Mesendoderm (in vitro differentiated cells): ENCODE measurements at regions not wholly inside any gene's neighbourhood (a gene's known extent, or its start where the extent isn't known, plus 50 kb on each side); places are given as distances from the start of the nearest gene placed in this dataset.
A peak's percentile ranks its signal among the peaks of the same experiment; 100 is the strongest.

Experiments
- DNase-seq: peaks from one replicate; pipeline ENCODE4 v3.0.0; 2013
- H2AK5ac ChIP-seq: 2 replicates; pipeline ENCODE4 v1.6.1; 2013; ENCODE audit warnings: low read length, inconsistent platforms
- H2BK120ac ChIP-seq: 2 replicates; pipeline ENCODE4 v1.6.1; 2013; ENCODE audit warnings: low read depth, mild to moderate bottlenecking, low read length, moderate library complexity, mixed read lengths
- H2BK15ac ChIP-seq: replicated peaks from 2 replicates; pipeline ENCODE4 v1.6.1; 2013; ENCODE audit warnings: low read depth, mild to moderate bottlenecking, moderate library complexity
- H2BK5ac ChIP-seq: 2 replicates; pipeline ENCODE4 v1.6.1; 2013; ENCODE audit warnings: low read length, inconsistent platforms
- H3K18ac ChIP-seq: 2 replicates; pipeline ENCODE4 v1.6.1; 2013; ENCODE audit warnings: mild to moderate bottlenecking, low read length, mixed read lengths
- H3K23ac ChIP-seq: one replicate; pipeline ENCODE4 v1.6.1; 2013; ENCODE audit warnings: low read length
- H3K27ac ChIP-seq: 2 replicates; pipeline ENCODE4 v1.5.1; 2013; ENCODE audit warnings: low read depth, mild to moderate bottlenecking, inconsistent platforms, low read length, moderate library complexity
- H3K27me3 ChIP-seq: 2 replicates; pipeline ENCODE4 v1.6.1; 2013; ENCODE audit warnings: low read length, control low read depth, mild to moderate bottlenecking, inconsistent platforms; ENCODE audit not compliant: insufficient read depth, poor library complexity
- H3K36me3 ChIP-seq: 2 replicates; pipeline ENCODE4 v1.6.1; 2013; ENCODE audit warnings: low read length, inconsistent platforms; ENCODE audit not compliant: control insufficient read depth, insufficient read depth
- H3K4ac ChIP-seq: one replicate; pipeline ENCODE4 v1.6.1; 2013; ENCODE audit warnings: low read depth, mild to moderate bottlenecking, low read length, moderate library complexity
- H3K4me1 ChIP-seq: 2 replicates; pipeline ENCODE4 v1.6.1; 2013; ENCODE audit warnings: low read depth, low read length, inconsistent platforms; ENCODE audit not compliant: control insufficient read depth
- H3K4me2 ChIP-seq: 2 replicates; pipeline ENCODE4 v1.6.1; 2013; ENCODE audit warnings: low read length
- H3K4me3 ChIP-seq: 2 replicates; pipeline ENCODE4 v1.5.1; 2013; ENCODE audit warnings: mild to moderate bottlenecking, low read length
- H3K56ac ChIP-seq: one replicate; pipeline ENCODE4 v1.6.1; 2013; ENCODE audit warnings: low read length
- H3K79me1 ChIP-seq: 2 replicates; pipeline ENCODE4 v1.6.1; 2013; ENCODE audit warnings: low read length, inconsistent platforms
- H3K79me2 ChIP-seq: 2 replicates; pipeline ENCODE4 v1.6.1; 2013; ENCODE audit warnings: mild to moderate bottlenecking, low read length; ENCODE audit not compliant: control insufficient read depth, insufficient read depth
- H3K9ac ChIP-seq: 2 replicates; pipeline ENCODE4 v1.6.1; 2013; ENCODE audit warnings: low read length, inconsistent platforms
- H4K5ac ChIP-seq: one replicate; pipeline ENCODE4 v1.6.1; 2013; ENCODE audit warnings: low read length
- H4K8ac ChIP-seq: one replicate; pipeline ENCODE4 v1.6.1; 2013; ENCODE audit warnings: low read depth, mild to moderate bottlenecking, control low read depth, low read length, moderate library complexity
- WGBS: extraction: QIAGEN DNeasy Blood & Tissue Kit; methylation state at CpG from one replicate; pipeline ENCODE4 v1.1.7; 2013; ENCODE audit warnings: low lambda C conversion rate, missing lambda C conversion rate; ENCODE audit not compliant: insufficient coverage; ENCODE audit errors: extremely low coverage; 5-methylcytosine and 5-hydroxymethylcytosine counted together

DNA sequence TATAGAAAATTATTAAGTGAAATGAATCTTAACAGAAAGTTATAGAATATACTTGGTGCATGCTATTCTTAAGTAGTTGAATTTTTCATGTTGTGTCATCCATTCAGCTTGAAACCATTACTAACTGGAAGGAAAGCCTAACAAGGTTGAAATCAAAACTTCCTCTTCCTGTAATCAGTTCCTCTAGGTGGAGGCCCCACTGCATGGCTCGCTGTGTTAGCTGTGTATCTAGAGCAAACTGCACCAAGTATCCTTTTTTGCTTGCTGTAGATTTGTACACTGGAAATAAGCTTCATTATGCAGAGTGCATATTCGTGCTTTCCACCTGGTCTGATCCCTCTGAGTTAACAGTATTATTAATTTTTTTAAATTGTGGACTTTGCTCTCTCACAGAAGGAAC lies 1146.1 kb downstream of the EFNB2 start:
- Histone ChIP-seq H4K8ac (no peak overlapping the region), H3K4me3 (no peak overlapping the region), H3K36me3 (no peaks in the 10 kb centered on the region), H3K56ac (no peak overlapping the region), H2BK15ac (no peak overlapping the region), H2AK5ac (no peak overlapping the region), H3K4me2 (no peak overlapping the region), H3K79me2 (no peaks in the 10 kb centered on the region), H3K79me1 (no peaks in the 10 kb centered on the region), H2BK120ac (no peak overlapping the region), H3K27me3 (no peaks in the 10 kb centered on the region), H3K9ac (no peak overlapping the region), H3K4ac (no peak overlapping the region), H2BK5ac (no peak overlapping the region), H3K27ac (no peak overlapping the region), H3K23ac (no peak overlapping the region), H4K5ac (no peak overlapping the region), H3K4me1 (no peaks in the 10 kb centered on the region), H3K18ac (no peak overlapping the region)
- no CpG with 5 or more reads among the region's 2 CpGs for WGBS
- DNase-seq = no peak

DNA sequence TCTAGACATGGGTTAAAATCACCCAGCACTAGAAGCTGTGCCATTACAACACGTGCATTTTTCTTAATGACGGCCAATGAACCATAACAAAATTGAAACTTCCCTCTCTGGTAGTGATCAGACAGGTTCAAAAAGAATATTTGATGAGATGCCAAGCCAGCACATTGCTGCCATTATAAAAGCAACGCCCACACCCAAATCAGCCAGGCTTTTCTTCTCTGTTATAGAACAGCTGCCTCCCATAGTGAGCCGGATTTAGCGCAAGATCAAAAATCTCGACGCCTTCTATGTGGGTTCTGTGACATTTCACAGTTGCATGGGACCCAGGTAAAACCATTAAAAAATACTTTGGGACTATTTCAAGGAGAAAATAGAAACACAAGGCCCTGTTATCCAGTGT lies 1158.0 kb downstream of the EFNB2 start:
- no peak overlapping the region for H2AK5ac ChIP-seq
- H2BK120ac ChIP-seq = no peak overlapping the region
- no peak overlapping the region for H2BK5ac ChIP-seq
- H2BK15ac ChIP-seq = no peak overlapping the region
- H3K4me2 ChIP-seq = no peak overlapping the region
- H3K4ac ChIP-seq = no peak overlapping the region
- no peak overlapping the region for H3K56ac ChIP-seq
- WGBS = no CpG with 5 or more reads among the region's 7 CpGs
- no peak overlapping the region for H4K8ac ChIP-seq
- H3K23ac ChIP-seq = no peak overlapping the region
- H3K79me1 ChIP-seq = no peaks in the 10 kb centered on the region
- H3K18ac ChIP-seq = no peak overlapping the region
- no peak for DNase-seq
- no peak overlapping the region for H3K4me3 ChIP-seq
- no peaks in the 10 kb centered on the region for H3K36me3 ChIP-seq
- no peak overlapping the region for H3K9ac ChIP-seq
- no peak overlapping the region for H4K5ac ChIP-seq
- no peaks in the 10 kb centered on the region for H3K4me1 ChIP-seq
- no peaks in the 10 kb centered on the region for H3K27me3 ChIP-seq
- H3K79me2 ChIP-seq = no peaks in the 10 kb centered on the region
- H3K27ac ChIP-seq = no peak overlapping the region

DNA sequence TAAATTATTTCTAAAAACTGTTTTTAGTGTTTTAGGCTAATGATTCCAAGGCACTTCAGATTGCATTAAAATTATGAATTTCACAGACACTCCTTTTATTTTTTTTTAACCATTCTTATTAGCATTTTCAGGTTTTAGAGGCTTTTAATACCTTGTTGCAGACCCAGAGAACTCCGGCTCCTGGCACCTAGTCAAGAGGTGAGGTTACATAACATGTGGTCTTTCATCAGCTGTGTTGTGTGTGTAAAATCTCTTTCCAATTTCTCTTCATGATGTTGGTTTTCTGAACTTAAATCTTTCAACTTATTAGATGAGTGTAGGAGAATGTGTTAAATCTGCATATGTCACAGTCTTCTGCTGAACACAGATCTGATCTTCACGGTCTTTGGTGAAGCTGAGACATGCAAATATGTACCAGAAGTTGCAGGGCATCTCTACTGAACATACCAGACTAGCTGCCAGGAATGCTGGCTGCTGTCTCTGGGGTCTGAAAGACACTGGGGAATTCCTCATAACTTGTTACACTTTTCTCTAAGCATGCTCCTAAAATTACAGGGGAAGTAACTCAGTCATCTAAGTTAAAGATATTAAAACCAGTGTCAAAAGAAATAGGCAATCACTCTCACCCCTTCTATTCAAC lies 1165.3 kb downstream of the EFNB2 start:
- Histone ChIP-seq H3K27me3 (no peaks in the 10 kb centered on the region), H3K4me2 (no peak overlapping the region), H2BK120ac (no peak overlapping the region), H3K4me1 (no peaks in the 10 kb centered on the region), H3K79me2 (no peaks in the 10 kb centered on the region), H2AK5ac (no peak overlapping the region), H3K4me3 (no peak overlapping the region), H2BK5ac (no peak overlapping the region), H3K18ac (no peak overlapping the region), H3K4ac (no peak overlapping the region), H4K5ac (no peak overlapping the region), H3K23ac (no peak overlapping the region), H3K79me1 (no peaks in the 10 kb centered on the region), H3K27ac (no peak overlapping the region), H2BK15ac (no peak overlapping the region), H3K9ac (no peak overlapping the region), H3K56ac (no peak overlapping the region), H4K8ac (no peak overlapping the region), H3K36me3 (no peaks in the 10 kb centered on the region)
- WGBS = no CpG with 5 or more reads among the region's 2 CpGs
- DNase-seq = no peak

DNA sequence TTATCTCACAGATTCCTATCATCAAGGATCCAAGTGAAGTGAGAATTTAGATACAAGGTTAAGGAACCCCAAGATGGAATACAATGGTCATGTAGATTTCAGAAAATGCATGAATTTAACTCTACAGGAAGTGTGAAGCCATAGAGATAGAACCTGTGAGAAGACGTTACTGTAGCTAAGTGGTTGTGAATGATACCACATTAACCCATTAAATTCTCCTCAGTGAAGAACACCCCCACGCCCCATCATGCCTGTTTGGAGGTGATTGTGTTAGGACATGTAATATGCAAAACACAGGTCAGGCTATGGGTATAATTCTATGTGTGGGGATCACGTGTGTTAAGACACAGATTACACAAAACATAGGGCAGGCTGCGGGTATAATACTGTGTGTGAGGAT lies 1166.7 kb downstream of the EFNB2 start:
- Histone ChIP-seq H2BK5ac (no peak overlapping the region), H3K4me1 (no peaks in the 10 kb centered on the region), H3K36me3 (no peaks in the 10 kb centered on the region), H3K4ac (no peak overlapping the region), H3K9ac (no peak overlapping the region), H3K18ac (no peak overlapping the region), H3K4me3 (no peak overlapping the region), H4K8ac (no peak overlapping the region), H3K79me1 (no peaks in the 10 kb centered on the region), H3K4me2 (no peak overlapping the region), H2BK120ac (no peak overlapping the region), H2BK15ac (no peak overlapping the region), H3K27me3 (no peaks in the 10 kb centered on the region), H3K27ac (no peak overlapping the region), H3K79me2 (no peaks in the 10 kb centered on the region), H2AK5ac (no peak overlapping the region), H3K56ac (no peak overlapping the region), H4K5ac (no peak overlapping the region), H3K23ac (no peak overlapping the region)
- no CpG with 5 or more reads among the region's 4 CpGs for WGBS
- DNase-seq = peak; percentile 75

DNA sequence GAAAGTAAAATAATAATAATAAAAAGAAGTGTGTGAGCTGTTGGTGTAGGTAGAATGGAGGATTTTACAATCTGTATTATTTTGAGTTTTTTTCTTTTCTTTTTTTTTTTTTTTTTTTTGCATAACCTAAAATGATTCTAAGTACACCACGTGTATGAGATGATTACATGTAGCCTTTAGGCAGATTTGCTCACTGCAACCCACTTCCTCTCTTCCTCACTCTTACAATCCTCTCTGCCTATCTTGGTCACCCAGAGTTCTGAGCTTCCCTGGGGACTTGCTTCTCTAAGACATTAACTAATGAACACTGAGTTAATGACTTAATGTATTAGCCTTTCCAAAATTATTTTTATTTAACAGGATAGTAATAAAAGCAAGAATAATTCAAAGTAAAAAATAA lies 1169.6 kb downstream of the EFNB2 start:
- no peak overlapping the region for H3K23ac ChIP-seq
- no peaks in the 10 kb centered on the region for H3K79me1 ChIP-seq
- H2BK5ac ChIP-seq = no peak overlapping the region
- H3K79me2 ChIP-seq = no peaks in the 10 kb centered on the region
- H3K4me2 ChIP-seq = no peak overlapping the region
- H4K5ac ChIP-seq = no peak overlapping the region
- H3K4me3 ChIP-seq = no peak overlapping the region
- no peak overlapping the region for H3K56ac ChIP-seq
- WGBS = no CpG with 5 or more reads among the region's 1 CpG
- H4K8ac ChIP-seq = no peak overlapping the region
- H3K27ac ChIP-seq = no peak overlapping the region
- no peaks in the 10 kb centered on the region for H3K4me1 ChIP-seq
- no peak for DNase-seq
- no peak overlapping the region for H2BK15ac ChIP-seq
- H3K36me3 ChIP-seq = no peaks in the 10 kb centered on the region
- H2BK120ac ChIP-seq = no peak overlapping the region
- no peak overlapping the region for H3K18ac ChIP-seq
- H3K9ac ChIP-seq = no peak overlapping the region
- no peak overlapping the region for H2AK5ac ChIP-seq
- no peaks in the 10 kb centered on the region for H3K27me3 ChIP-seq
- no peak overlapping the region for H3K4ac ChIP-seq

DNA sequence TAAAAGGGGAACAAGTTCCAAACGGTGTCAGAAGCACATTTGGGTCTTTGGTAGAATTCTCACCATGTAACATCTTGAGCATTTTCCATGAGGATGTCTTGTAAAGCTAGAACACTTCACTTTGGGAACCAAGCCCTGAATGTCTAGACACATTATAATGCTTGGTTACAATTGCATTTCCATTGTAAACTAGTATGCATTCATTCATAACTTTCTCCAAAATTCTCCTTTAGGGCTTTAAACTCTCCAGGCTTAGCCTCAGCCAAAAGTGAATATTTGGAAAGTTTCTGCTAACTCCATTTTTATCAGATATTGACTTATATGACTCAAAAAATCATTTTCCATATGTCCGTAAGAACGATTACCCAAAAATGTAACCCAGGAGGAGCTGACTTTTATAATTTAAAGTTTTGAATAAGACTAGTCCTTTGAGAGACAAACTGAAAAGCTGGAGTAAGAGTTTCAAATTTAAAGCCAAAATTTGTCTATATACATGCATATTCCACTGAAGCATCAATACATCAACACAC lies 1170.4 kb downstream of the EFNB2 start:
- H4K5ac ChIP-seq = no peak overlapping the region
- H3K27ac ChIP-seq = no peak overlapping the region
- H2BK120ac ChIP-seq = no peak overlapping the region
- no peak overlapping the region for H3K18ac ChIP-seq
- H2AK5ac ChIP-seq = no peak overlapping the region
- no peaks in the 10 kb centered on the region for H3K79me2 ChIP-seq
- no peak overlapping the region for H2BK5ac ChIP-seq
- no peak overlapping the region for H3K23ac ChIP-seq
- H3K4ac ChIP-seq = no peak overlapping the region
- no peaks in the 10 kb centered on the region for H3K79me1 ChIP-seq
- no peaks in the 10 kb centered on the region for H3K27me3 ChIP-seq
- H4K8ac ChIP-seq = no peak overlapping the region
- no peak overlapping the region for H3K9ac ChIP-seq
- H2BK15ac ChIP-seq = no peak overlapping the region
- DNase-seq = no peak
- no peak overlapping the region for H3K4me3 ChIP-seq
- no peak overlapping the region for H3K4me2 ChIP-seq
- H3K4me1 ChIP-seq = no peaks in the 10 kb centered on the region
- no CpG with 5 or more reads among the region's 3 CpGs for WGBS
- H3K36me3 ChIP-seq = no peaks in the 10 kb centered on the region
- no peak overlapping the region for H3K56ac ChIP-seq
